Activated CD8-positive, alpha-beta memory T cell treated with anti-CD3 and anti-CD28 coated beads, Interleukin-2, amount 10 ng/mL, durations not matched to agents 7 days and 5 days (primary cell): ENCODE measurements at regions not wholly inside any gene's neighbourhood (a gene's known extent, or its start where the extent isn't known, plus 50 kb on each side); places are given as distances from the start of the nearest gene placed in this dataset.

ENCODE experiments used
- ATAC-seq: fragments of 150-1000 bp; cut with Tn5 transposase; one replicate; pipeline ENCODE4 v1.10.0; 2021; ENCODE audit warnings: moderate library complexity
- CTCF ChIA-PET: fragments of 350-600 bp; sonication (Branson Sonifier 250); formaldehyde crosslinking; loops from one replicate; lab custom pipeline; 2021; ENCODE audit warnings: antibody characterized with exemption; lab: Charles Lee
- DNase-seq: peaks from one replicate; pipeline ENCODE4 v3.0.0-alpha.2; 2020
- H3K27ac Mint-ChIP-seq: one replicate; pipeline ENCODE4 v1.8.0; 2021; ENCODE audit warnings: mild to moderate bottlenecking, mixed read lengths
- H3K27me3 Mint-ChIP-seq: one replicate; pipeline ENCODE4 v1.8.0; 2021; ENCODE audit warnings: mixed read lengths
- H3K36me3 Mint-ChIP-seq: one replicate; pipeline ENCODE4 v1.8.0; 2021; ENCODE audit warnings: mild to moderate bottlenecking, mixed read lengths
- H3K4me1 Mint-ChIP-seq: one replicate; pipeline ENCODE4 v1.8.0; 2021; ENCODE audit warnings: mixed read lengths
- H3K4me3 Mint-ChIP-seq: one replicate; pipeline ENCODE4 v1.8.0; 2021; ENCODE audit warnings: mild to moderate bottlenecking, moderate library complexity, mixed read lengths
- H3K9me3 Mint-ChIP-seq: one replicate; pipeline ENCODE4 v1.8.0; 2022; ENCODE audit warnings: low read depth, mixed read lengths

DNA sequence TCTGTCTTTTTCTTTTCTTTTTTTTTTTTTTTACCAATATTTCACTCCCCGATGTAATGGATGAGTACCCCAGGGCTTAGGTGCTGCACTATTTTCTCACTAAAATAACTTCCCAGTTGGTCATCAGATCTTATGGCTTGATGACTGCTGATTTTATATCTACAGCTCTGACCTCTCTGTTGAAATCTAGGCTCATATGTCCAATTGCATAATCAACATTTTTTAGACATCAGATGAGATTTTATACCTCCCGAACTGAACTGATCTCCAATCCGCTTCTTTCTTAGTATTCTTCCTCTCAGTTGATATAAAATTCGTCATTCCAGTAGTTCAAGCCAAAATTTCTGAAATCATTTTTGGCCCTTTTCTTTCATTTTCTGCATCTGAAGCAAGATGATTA lies 1236.5 kb downstream of the SLC16A7 start:
- no peaks in the 10 kb centered on the region for H3K27me3 Mint-ChIP-seq
- H3K9me3 Mint-ChIP-seq = peaks cover 20% of the 10 kb centered on the region
- H3K36me3 Mint-ChIP-seq = no peaks in the 10 kb centered on the region
- no peaks in the 10 kb centered on the region for H3K4me1 Mint-ChIP-seq
- no peak overlapping the region for H3K4me3 Mint-ChIP-seq
- DNase-seq (no peak), ATAC-seq (no peak)
- H3K27ac Mint-ChIP-seq = no peak overlapping the region
- CTCF ChIA-PET = no interaction called here

DNA sequence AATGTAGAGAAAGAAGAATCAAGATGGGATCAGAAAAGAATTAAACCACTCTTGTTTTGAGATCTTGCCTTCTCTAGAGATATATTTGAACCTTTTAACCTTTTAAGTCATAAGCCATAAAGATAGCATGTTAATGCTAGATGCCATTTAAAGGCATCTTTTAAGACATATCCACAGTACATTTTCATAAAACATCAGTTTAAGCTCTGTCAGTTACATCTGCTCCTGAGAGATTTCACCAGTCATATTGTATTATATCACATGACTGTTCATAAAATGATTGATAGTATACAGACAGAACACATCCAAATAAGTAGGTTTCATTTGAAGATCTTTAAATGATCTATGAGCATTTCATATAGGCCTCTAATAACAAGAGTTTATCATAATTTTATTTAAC lies 1238.5 kb downstream of the SLC16A7 start:
- CTCF ChIA-PET = no interaction called here
- ATAC-seq (no peak), DNase-seq (no peak)
- peaks cover 16% of the 10 kb centered on the region for H3K9me3 Mint-ChIP-seq
- no peak overlapping the region for H3K27ac Mint-ChIP-seq
- H3K36me3 Mint-ChIP-seq = no peaks in the 10 kb centered on the region
- H3K4me1 Mint-ChIP-seq = no peaks in the 10 kb centered on the region
- no peaks in the 10 kb centered on the region for H3K27me3 Mint-ChIP-seq
- H3K4me3 Mint-ChIP-seq = no peak overlapping the region

DNA sequence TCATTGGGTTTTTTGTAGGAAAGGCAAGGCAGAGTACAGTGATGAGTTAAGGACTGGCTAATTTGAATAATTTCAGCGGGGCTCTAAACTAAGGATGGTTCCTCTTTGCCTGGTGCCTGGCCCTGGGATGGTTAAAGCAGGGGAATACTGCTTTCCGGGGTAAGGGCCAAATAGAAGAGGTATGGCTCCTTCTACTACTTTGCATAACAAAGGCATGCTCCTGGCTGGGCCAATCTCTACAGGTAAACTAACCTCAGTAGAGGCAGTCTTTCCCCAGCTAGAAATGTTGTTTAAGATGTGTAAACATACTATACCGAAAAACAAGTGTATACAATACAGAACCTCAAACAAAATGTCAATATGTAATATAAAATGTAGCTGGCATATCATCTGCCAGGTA lies 1239.0 kb downstream of the SLC16A7 start:
- DNase-seq (no peak), ATAC-seq (no peak)
- Mint-ChIP-seq H3K4me1 (no peaks in the 10 kb centered on the region), H3K36me3 (no peaks in the 10 kb centered on the region), H3K27ac (no peak overlapping the region), H3K4me3 (no peak overlapping the region), H3K9me3 (peaks cover 16% of the 10 kb centered on the region), H3K27me3 (no peaks in the 10 kb centered on the region)
- CTCF ChIA-PET = no interaction called here

DNA sequence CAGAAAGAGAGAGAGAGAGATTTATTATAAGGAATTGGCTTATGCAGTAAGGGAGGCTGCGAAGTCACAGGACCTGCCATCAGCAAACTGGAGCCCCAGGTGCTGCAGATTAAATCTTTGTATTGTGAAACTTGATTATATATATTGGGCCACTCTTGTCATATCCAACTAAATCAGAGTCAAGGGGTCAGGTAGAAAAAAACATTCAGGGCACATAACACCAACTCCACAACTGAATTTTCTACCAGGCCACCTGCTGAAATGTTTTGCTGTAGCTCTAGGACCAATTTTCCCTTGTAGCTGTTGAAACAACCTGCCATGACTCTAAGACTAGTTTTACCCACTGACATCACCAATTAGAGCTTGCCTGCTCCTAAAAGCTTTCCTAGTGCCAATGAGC lies 1240.8 kb downstream of the SLC16A7 start:
- CTCF ChIA-PET = no interaction called here
- ATAC-seq = no peak
- no peaks in the 10 kb centered on the region for H3K36me3 Mint-ChIP-seq
- H3K9me3 Mint-ChIP-seq = peaks cover 16% of the 10 kb centered on the region
- H3K27me3 Mint-ChIP-seq = no peaks in the 10 kb centered on the region
- H3K4me3 Mint-ChIP-seq = no peak overlapping the region
- no peak for DNase-seq
- no peaks in the 10 kb centered on the region for H3K4me1 Mint-ChIP-seq
- H3K27ac Mint-ChIP-seq = no peak overlapping the region

DNA sequence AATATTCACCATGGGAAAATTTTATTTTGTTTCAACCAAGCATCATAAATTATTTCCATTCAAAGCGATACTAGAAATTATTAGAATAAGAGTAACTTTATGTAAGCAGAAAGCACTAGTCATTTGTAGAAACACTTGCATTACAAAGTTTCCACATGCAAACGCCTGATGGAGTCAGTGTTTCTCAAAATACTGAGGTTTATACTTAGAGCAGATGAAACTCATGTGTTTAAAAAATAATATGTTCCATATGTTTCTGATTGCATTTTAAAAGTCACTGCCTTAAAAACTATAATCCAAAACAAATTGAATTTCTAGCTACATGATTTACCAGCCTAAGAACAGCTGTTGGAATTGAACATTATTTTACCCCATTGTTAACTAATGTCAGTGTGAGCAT lies 1246.4 kb downstream of the SLC16A7 start:
- CTCF ChIA-PET = no interaction called here
- DNase-seq = no peak
- ATAC-seq = no peak
- no peak overlapping the region for H3K4me3 Mint-ChIP-seq
- H3K9me3 Mint-ChIP-seq = peaks cover under 1% of the 10 kb centered on the region
- no peaks in the 10 kb centered on the region for H3K36me3 Mint-ChIP-seq
- no peak overlapping the region for H3K27ac Mint-ChIP-seq
- H3K4me1 Mint-ChIP-seq = no peaks in the 10 kb centered on the region
- no peaks in the 10 kb centered on the region for H3K27me3 Mint-ChIP-seq

DNA sequence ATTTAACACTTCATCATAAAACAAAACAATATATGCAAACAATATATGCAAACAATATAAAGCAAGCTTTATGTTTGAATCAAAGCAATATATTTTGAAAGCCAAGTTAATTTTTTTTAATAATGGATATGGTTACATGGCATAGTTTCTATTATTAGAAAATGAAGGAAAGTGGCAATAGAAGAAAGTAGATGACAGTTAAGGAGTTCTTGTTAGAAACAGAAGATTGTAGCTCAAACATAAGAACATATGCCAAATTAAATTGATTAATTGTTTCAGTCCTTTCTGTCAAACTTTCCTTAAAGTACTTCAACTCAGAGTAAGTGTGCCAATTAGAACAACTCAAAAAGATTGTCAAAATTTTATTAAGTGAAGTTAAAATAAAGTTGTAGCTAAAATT lies 1248.3 kb downstream of the SLC16A7 start:
- Mint-ChIP-seq H3K4me3 (no peak overlapping the region), H3K27me3 (no peaks in the 10 kb centered on the region), H3K36me3 (no peaks in the 10 kb centered on the region), H3K4me1 (no peaks in the 10 kb centered on the region), H3K27ac (no peak overlapping the region), H3K9me3 (no peaks in the 10 kb centered on the region)
- ATAC-seq (no peak), DNase-seq (no peak)
- CTCF ChIA-PET = no interaction called here

DNA sequence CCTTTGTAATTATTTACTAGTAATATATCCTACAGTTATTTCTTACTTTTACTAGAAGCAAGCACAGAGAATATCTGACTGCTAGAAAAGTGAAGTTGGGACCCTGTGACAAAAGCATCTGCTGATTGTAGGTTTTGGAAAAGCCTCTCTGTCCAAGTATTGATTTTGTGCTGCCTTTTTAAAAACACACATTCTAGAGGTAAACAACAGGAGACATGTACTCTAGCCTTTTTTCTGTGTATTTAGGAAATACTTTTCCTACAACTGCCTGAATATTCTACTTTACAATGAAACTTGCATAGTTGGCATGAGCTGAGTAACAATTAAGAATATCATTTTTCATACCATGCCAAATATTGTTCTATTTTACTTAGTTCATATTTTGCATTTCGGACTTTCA lies 1249.0 kb downstream of the SLC16A7 start:
- Mint-ChIP-seq H3K27ac (no peak overlapping the region), H3K4me1 (no peaks in the 10 kb centered on the region), H3K9me3 (no peaks in the 10 kb centered on the region), H3K4me3 (no peak overlapping the region), H3K27me3 (no peaks in the 10 kb centered on the region), H3K36me3 (no peaks in the 10 kb centered on the region)
- no peak for ATAC-seq
- CTCF ChIA-PET = no interaction called here
- no peak for DNase-seq

DNA sequence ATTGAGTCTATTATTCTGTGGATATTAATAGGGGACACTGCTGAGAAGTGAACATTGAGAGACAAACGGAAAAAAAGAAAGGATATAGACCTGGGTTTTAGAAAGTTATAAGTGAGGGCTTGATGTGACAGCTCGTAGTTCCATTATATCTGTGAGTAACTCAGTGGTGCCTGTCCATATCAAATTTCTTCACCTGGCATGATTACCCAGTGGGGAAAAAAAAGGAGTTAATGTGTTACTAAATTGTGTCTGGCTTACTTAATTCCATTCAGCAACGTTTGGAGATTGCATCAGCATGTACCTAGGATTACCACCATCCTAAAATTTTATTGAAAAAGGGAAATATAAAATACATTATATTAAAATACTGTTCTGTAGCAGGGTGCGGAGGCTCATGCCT lies 1249.9 kb downstream of the SLC16A7 start:
- ATAC-seq (no peak), DNase-seq (no peak)
- Mint-ChIP-seq H3K4me3 (no peak overlapping the region), H3K9me3 (no peaks in the 10 kb centered on the region), H3K36me3 (no peaks in the 10 kb centered on the region), H3K27me3 (no peaks in the 10 kb centered on the region), H3K27ac (no peak overlapping the region), H3K4me1 (no peaks in the 10 kb centered on the region)
- CTCF ChIA-PET = no interaction called here

DNA sequence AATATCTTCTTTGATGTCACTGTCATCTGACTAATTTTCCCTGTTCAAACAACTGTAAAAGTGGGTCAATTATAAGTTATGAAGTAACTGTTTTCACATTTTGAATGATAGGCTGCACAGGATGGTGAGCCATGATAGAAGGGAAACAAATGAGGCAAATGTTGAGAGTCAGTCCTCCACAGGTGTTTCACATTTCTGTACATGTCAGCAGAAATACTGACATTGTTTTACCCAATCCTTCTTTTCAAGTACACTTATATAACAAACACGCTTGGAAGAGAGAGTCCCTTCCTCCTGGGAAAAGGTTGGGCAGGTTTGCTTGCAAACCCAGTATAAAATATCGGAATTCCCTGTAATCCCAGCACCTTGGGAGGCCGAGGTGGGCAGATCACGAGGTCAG lies 1251.5 kb downstream of the SLC16A7 start:
- CTCF ChIA-PET = no interaction called here
- DNase-seq = no peak
- no peak overlapping the region for H3K27ac Mint-ChIP-seq
- no peak for ATAC-seq
- H3K4me1 Mint-ChIP-seq = no peaks in the 10 kb centered on the region
- peaks cover 3% of the 10 kb centered on the region for H3K9me3 Mint-ChIP-seq
- H3K36me3 Mint-ChIP-seq = no peaks in the 10 kb centered on the region
- H3K27me3 Mint-ChIP-seq = no peaks in the 10 kb centered on the region
- H3K4me3 Mint-ChIP-seq = no peak overlapping the region

DNA sequence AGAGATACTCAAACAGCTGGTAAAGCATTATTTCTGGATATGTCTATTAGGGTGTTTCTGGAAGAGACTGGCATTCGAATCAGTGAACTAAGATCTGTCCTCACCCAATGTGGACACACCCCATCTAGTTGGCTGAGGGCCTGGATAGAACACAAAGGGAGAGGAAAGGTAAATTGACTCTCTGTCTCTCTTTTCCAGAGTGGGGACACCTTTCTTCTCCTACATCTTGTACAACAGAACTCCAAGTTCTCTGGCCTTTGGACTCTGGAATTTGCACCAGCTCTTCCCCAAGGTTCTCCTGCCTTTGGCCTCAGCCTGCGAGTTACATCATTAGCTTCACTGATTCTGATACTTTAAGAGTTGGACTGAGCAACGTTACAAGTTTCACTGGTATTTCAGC lies 1253.9 kb downstream of the SLC16A7 start:
- no peaks in the 10 kb centered on the region for H3K36me3 Mint-ChIP-seq
- peaks cover 3% of the 10 kb centered on the region for H3K9me3 Mint-ChIP-seq
- no peak for ATAC-seq
- H3K4me1 Mint-ChIP-seq = no peaks in the 10 kb centered on the region
- no peak for DNase-seq
- CTCF ChIA-PET = no interaction called here
- no peaks in the 10 kb centered on the region for H3K27me3 Mint-ChIP-seq
- H3K4me3 Mint-ChIP-seq = no peak overlapping the region
- H3K27ac Mint-ChIP-seq = no peak overlapping the region

DNA sequence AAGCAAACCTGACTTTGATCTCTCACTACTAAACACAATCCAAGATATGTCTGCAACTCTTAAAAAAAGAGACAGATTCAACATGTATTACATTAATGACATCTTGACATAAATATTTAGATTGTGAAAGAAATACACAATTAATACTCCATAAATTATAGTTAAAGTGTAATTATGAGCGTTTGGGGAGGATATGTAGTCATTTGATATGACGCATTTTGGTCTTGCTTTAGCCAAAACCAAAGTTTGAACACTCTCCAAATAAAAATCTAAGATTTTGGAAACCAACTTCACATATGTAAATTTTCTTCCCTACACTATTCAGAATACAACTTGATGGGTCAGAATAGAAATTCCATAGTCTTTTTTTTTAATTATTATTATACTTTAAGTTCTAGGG lies 1257.6 kb downstream of the SLC16A7 start:
- Mint-ChIP-seq H3K4me1 (no peaks in the 10 kb centered on the region), H3K36me3 (no peaks in the 10 kb centered on the region), H3K4me3 (no peak overlapping the region), H3K9me3 (peaks cover 3% of the 10 kb centered on the region), H3K27ac (no peak overlapping the region), H3K27me3 (no peaks in the 10 kb centered on the region)
- DNase-seq (no peak), ATAC-seq (no peak)
- CTCF ChIA-PET = no interaction called here

DNA sequence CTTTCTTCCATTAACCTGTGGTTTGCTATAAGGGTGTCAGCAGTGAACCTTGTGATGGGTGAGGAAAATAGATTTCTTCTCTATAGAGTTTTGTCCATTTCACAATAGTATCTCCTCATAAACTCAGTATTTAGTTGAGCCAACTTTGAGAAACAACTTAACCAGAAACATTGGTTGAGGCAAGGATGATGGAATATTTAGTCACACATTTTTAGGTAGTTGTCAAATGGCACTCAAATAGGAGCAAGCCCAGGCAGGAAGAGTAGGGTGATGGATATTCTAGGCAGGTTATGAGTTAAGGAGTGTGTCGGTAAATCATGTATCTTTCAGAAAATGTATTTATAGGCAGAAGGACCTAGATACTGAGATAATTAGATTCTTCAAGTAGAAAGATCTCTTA lies 1267.6 kb downstream of the SLC16A7 start:
- ATAC-seq (no peak), DNase-seq (no peak)
- no peaks in the 10 kb centered on the region for H3K27me3 Mint-ChIP-seq
- no peaks in the 10 kb centered on the region for H3K4me1 Mint-ChIP-seq
- no peak overlapping the region for H3K27ac Mint-ChIP-seq
- CTCF ChIA-PET = no interaction called here
- no peaks in the 10 kb centered on the region for H3K36me3 Mint-ChIP-seq
- H3K4me3 Mint-ChIP-seq = no peak overlapping the region
- no peaks in the 10 kb centered on the region for H3K9me3 Mint-ChIP-seq

DNA sequence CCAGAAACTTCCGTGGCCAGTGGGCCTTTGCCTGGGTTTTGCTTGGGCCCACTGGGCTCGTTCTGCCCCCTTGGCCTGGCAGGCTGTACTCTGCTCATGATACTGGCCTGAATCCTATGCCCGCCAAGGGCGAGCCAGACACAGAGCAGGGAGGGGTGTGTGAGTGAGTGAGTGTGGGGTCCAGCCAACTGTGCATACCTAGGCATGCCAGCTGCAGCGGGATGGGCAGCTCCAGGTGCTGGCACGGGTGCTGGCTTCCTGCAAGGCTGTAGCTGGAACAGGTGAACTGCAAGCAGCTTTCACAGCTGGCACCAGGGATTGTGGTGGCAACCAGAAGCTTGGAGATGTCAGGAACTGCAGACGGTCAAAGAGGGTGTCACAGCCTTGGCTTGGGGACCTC lies 1276.4 kb downstream of the SLC16A7 start:
- DNase-seq (no peak), ATAC-seq (no peak)
- H3K4me1 Mint-ChIP-seq = no peaks in the 10 kb centered on the region
- no peaks in the 10 kb centered on the region for H3K36me3 Mint-ChIP-seq
- H3K4me3 Mint-ChIP-seq = no peak overlapping the region
- H3K27ac Mint-ChIP-seq = no peak overlapping the region
- CTCF ChIA-PET = no interaction called here
- H3K9me3 Mint-ChIP-seq = peaks cover 9% of the 10 kb centered on the region
- H3K27me3 Mint-ChIP-seq = no peaks in the 10 kb centered on the region

DNA sequence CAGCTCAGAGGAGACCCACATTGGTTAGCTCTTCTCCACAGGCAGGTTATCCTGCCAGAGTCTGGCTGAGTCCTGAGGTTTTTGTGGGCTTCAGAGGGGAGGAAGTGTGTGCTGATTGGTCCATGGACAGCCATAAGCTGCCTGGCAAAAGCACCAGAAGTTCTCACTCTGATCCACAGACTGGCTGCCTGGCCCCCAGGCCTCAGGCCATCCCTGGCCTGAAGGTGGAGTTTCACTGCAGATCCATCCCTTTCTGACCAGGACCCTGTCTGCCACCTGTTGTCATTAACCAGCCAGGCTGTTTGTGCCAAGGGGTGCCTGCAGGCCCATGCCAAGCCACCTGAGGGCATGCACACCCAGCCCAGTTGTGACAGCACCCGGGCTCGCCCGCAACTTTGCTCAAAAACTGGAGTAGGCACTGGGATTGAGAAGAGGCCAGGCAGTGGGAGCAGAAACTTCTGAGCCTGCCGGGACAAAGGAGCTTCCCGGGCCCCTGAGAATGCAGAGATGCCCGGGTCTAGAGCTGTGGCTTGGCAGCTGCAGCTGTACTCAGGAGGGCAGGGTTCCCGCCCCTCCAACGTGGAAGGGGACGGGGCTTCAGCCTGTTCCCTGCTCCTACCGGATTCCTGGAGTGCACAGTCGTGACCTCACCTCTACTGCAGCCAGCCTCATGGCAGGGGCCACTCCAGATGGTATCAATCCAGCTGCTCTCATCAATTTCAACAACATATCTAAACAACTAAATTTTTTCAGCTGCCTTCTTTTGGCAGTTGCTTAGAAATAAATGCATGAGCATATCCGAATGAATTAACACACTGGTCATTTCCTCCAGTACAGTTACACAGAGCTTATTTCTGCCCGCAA lies 1277.3 kb downstream of the SLC16A7 start:
- H3K4me3 Mint-ChIP-seq = no peak overlapping the region
- CTCF ChIA-PET = no interaction called here
- no peaks in the 10 kb centered on the region for H3K4me1 Mint-ChIP-seq
- ATAC-seq (no peak), DNase-seq (no peak)
- no peak overlapping the region for H3K27ac Mint-ChIP-seq
- H3K9me3 Mint-ChIP-seq = peaks cover 9% of the 10 kb centered on the region
- H3K27me3 Mint-ChIP-seq = no peaks in the 10 kb centered on the region
- H3K36me3 Mint-ChIP-seq = no peaks in the 10 kb centered on the region

DNA sequence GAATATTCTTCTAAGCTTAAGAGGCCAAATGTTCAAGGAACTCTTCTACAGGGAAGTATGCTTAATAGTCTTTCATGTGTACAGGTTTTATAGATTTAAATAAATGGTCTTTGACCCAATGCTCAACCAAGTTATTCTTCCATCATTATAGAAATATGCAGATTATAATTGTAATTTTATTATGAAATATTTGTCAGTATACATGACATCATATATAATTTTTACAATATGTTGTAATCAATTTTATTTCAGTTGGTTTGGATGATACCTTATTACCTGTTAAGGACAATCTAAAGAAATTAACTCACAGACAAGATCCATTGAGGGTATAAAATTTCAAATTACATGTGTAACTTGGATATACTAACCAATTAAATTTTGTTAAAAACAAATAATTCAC lies 1278.3 kb downstream of the SLC16A7 start:
- CTCF ChIA-PET = no interaction called here
- no peaks in the 10 kb centered on the region for H3K36me3 Mint-ChIP-seq
- no peaks in the 10 kb centered on the region for H3K4me1 Mint-ChIP-seq
- H3K4me3 Mint-ChIP-seq = no peak overlapping the region
- H3K9me3 Mint-ChIP-seq = peaks cover 9% of the 10 kb centered on the region
- H3K27me3 Mint-ChIP-seq = no peaks in the 10 kb centered on the region
- no peak for ATAC-seq
- H3K27ac Mint-ChIP-seq = no peak overlapping the region
- no peak for DNase-seq
